Activated naive CD8-positive, alpha-beta T cell treated with anti-CD3 and anti-CD28 coated beads for 36 hours (primary cell): ENCODE measurements at regions not wholly inside any gene's neighbourhood (a gene's known extent, or its start where the extent isn't known, plus 50 kb on each side); places are given as distances from the start of the nearest gene placed in this dataset.

Experiments used
- DNase-seq: peaks from one replicate; pipeline ENCODE4 v3.0.0; 2021
- H3K27ac Mint-ChIP-seq: one replicate; pipeline ENCODE4 v1.8.0; 2022; ENCODE audit warnings: mild to moderate bottlenecking, moderate library complexity, mixed read lengths
- H3K27me3 Mint-ChIP-seq: one replicate; pipeline ENCODE4 v1.8.0; 2022; ENCODE audit warnings: mild to moderate bottlenecking, mixed read lengths
- H3K36me3 Mint-ChIP-seq: one replicate; pipeline ENCODE4 v1.8.0; 2021; ENCODE audit warnings: mild to moderate bottlenecking, mixed read lengths
- H3K4me1 Mint-ChIP-seq: one replicate; pipeline ENCODE4 v1.8.0; 2021; ENCODE audit warnings: mixed read lengths
- H3K4me3 Mint-ChIP-seq: one replicate; pipeline ENCODE4 v1.8.0; 2022; ENCODE audit warnings: mild to moderate bottlenecking, moderate library complexity, mixed read lengths
- H3K9me3 Mint-ChIP-seq: one replicate; pipeline ENCODE4 v1.8.0; 2022; ENCODE audit warnings: mixed read lengths

DNA sequence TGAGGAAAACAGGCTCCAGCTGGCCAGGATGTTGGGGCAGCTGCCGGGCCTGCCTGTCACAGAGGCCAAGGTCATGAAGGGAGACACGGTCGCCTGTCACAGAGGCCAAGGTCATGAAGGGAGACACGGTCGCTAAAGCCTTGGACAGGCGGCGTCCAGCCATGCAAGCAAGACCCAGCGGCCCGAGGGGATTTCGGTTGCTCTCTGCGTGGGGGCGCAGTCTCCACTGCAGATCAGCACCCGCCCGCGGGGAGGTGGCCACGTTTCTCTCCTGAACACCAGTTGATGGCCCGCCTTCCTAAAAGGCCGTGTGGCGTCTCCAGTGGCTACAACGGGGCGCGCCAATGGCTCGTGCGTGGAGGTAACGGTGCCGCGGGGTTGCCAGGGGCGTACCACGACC lies 67.0 kb upstream of the PCGF5 start:
- Mint-ChIP-seq H3K4me1 (peaks cover 4% of the 10 kb centered on the region), H3K9me3 (no peaks in the 10 kb centered on the region), H3K4me3 (no peak overlapping the region), H3K27ac (no peak overlapping the region), H3K27me3 (no peaks in the 10 kb centered on the region), H3K36me3 (no peaks in the 10 kb centered on the region)
- DNase-seq = no peak

DNA sequence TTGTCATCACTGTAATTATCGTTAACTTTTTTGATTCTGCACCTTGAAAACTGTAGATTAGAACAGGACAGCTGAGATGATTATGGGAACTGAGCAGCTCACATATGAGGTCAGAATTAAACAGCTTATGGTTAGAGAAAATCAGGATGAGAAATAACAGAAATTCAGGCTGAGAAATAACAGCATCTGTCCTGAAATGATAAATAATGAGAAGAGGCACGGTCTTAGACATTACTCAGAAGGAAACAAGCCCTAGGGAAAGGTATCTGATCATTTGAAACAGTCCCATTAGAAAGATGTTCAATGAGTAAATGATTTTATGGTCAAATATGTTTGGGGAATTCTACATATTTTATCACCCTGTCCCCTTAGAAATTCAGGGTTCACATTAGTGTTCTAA lies 65.6 kb upstream of the PCGF5 start:
- H3K9me3 Mint-ChIP-seq = no peaks in the 10 kb centered on the region
- no peak for DNase-seq
- H3K36me3 Mint-ChIP-seq = no peaks in the 10 kb centered on the region
- H3K27ac Mint-ChIP-seq = no peak overlapping the region
- no peaks in the 10 kb centered on the region for H3K27me3 Mint-ChIP-seq
- no peak overlapping the region for H3K4me3 Mint-ChIP-seq
- H3K4me1 Mint-ChIP-seq = peaks cover 11% of the 10 kb centered on the region

- no peaks in the 10 kb centered on the region for H3K9me3 Mint-ChIP-seq
Observed at GRCh38 chr10:91156196-91156595, 64.3 kb upstream of the PCGF5 start.

GRCh38 chr10:91159254-91159783 lies 61.1 kb upstream of the PCGF5 start:
- DNase-seq = no peak
- H3K27ac Mint-ChIP-seq = no peak overlapping the region
- H3K4me1 Mint-ChIP-seq = peaks cover 23% of the 10 kb centered on the region
- no peak overlapping the region for H3K4me3 Mint-ChIP-seq
- peaks cover 3% of the 10 kb centered on the region for H3K36me3 Mint-ChIP-seq
- no peaks in the 10 kb centered on the region for H3K9me3 Mint-ChIP-seq
- no peaks in the 10 kb centered on the region for H3K27me3 Mint-ChIP-seq

More at GRCh38 chr10:91156196-91156595, 64.3 kb upstream of the PCGF5 start:
- no peak overlapping the region for H3K27ac Mint-ChIP-seq
- no peak for DNase-seq
- H3K36me3 Mint-ChIP-seq = no peaks in the 10 kb centered on the region
- H3K4me1 Mint-ChIP-seq = peaks cover 11% of the 10 kb centered on the region
- no peak overlapping the region for H3K4me3 Mint-ChIP-seq
- no peaks in the 10 kb centered on the region for H3K27me3 Mint-ChIP-seq

- H3K9me3 Mint-ChIP-seq = no peaks in the 10 kb centered on the region
- DNase-seq = peak; percentile 15
- peak overlapping the region; percentile 87 for H3K27ac Mint-ChIP-seq
- no peaks in the 10 kb centered on the region for H3K27me3 Mint-ChIP-seq
- H3K4me3 Mint-ChIP-seq = peak overlapping the region; percentile 81
- peaks cover 36% of the 10 kb centered on the region for H3K4me1 Mint-ChIP-seq
- peaks cover 3% of the 10 kb centered on the region for H3K36me3 Mint-ChIP-seq
Observed at GRCh38 chr10:91162050-91162494, 58.4 kb upstream of the PCGF5 start.

DNA sequence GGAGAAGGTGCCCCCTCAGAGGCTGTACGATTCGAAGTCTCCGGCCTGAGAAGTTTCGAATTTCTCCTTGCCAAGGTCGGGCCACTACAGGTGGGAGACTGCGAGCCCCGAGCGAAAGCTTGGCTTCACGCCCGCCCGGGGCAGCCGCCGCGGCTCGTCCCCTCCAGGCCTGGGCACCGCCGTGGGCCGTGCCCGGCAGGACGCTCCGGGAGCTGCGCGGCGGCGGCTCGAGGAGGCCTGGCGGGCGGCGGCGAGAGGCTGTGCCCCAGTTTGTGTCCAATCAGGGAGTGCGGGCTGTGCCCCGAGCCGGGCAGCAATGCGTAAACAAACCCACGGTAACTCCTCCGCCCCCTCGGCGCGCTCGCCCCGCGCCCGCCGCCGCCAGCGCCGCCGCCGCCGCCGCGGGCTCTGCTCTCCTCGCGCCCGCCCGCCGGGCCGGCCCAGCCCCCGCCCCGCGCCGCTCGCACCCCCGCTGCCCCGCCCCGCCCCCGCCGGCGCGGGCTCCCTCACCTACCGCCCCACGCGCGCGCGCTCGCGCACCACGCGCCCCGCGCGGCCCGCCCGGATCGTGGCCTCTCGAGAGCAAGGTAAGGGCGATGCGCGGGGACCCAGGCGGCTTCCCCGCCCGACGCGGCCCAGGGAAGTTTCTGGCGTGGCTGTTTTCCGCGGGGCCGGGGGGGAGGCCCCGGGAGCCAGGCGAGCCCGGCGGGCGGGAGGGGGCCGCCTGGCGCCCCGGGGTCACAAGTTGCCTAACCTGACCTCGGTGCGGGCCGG lies 57.8 kb upstream of the PCGF5 start:
- H3K4me3 Mint-ChIP-seq = peak overlapping the region; percentile 81
- peak; percentile 73 for DNase-seq
- H3K27me3 Mint-ChIP-seq = no peaks in the 10 kb centered on the region
- peak overlapping the region; percentile 87 for H3K27ac Mint-ChIP-seq
- H3K4me1 Mint-ChIP-seq = peaks cover 40% of the 10 kb centered on the region
- H3K9me3 Mint-ChIP-seq = peaks cover 6% of the 10 kb centered on the region
- peaks cover 9% of the 10 kb centered on the region for H3K36me3 Mint-ChIP-seq

DNA sequence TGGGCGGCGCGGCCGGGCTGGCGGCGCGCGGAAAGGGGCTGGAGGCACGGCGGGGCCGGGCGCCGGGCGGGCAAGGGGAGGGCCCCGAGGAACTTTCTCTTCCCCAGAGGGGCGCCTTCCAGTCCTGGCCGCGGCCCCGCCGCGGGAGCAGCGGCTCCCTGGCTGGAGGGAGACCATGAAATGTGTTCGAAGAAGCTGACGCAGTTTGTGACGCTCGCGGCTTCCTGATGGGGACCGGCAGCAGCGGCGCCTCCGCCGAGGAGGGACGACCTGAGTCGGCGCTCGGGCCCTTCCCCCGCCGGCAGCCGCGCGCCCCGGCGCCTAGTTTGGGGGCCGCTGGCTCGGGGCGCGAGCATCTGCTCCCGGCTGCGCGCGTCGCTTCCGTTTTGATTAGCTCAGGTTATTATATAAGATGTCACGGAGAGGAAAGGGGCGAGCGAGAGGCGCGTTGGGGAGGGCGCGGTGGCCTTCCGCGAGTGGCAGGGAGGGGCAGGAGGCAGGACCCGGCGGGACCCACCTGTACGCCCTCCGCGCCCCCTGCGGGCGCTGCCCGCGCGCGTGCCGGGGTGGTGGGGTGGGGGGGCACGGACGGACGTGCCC lies 57.1 kb upstream of the PCGF5 start:
- Mint-ChIP-seq H3K9me3 (peaks cover 12% of the 10 kb centered on the region), H3K36me3 (peaks cover 16% of the 10 kb centered on the region), H3K4me1 (peaks cover 40% of the 10 kb centered on the region), H3K27me3 (no peaks in the 10 kb centered on the region), H3K4me3 (peak overlapping the region; percentile 84), H3K27ac (peak overlapping the region; percentile 92)
- DNase-seq = peak; percentile 81

DNA sequence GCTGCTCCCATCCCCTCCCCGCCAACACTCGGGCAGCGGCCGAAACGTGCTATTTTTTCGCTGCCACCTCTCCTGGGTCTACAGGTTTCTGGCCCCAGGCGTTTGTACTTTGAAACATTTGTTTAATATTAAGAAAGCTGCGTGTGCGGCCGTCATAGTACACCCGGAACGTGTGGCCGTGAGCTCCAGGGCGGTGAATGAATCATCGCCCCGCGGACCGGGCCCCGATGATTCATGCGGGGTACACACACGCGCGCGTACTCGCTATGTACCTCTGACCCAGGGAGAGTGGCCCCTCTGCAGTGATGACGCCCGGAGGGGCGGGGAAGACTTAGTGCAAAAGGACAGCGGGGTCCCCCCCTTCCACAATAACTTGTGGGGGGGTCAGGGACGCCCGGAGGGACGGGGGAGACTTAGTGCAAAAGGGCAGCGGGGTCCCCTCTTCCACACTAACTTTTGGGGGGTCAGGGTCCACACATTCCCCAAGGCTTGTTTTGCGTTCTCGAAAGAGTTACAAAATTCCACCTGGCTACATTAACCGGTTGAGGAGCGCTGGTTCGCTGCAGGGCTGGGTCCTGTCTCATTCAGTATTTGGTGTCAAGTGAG lies 56.5 kb upstream of the PCGF5 start:
- peak overlapping the region; percentile 92 for H3K27ac Mint-ChIP-seq
- DNase-seq = peak; percentile 83
- H3K27me3 Mint-ChIP-seq = no peaks in the 10 kb centered on the region
- H3K36me3 Mint-ChIP-seq = peaks cover 17% of the 10 kb centered on the region
- peaks cover 38% of the 10 kb centered on the region for H3K4me1 Mint-ChIP-seq
- H3K9me3 Mint-ChIP-seq = peaks cover 12% of the 10 kb centered on the region
- H3K4me3 Mint-ChIP-seq = peak overlapping the region; percentile 84

- H3K36me3 Mint-ChIP-seq = peaks cover 22% of the 10 kb centered on the region
- DNase-seq = no peak
- H3K9me3 Mint-ChIP-seq = peaks cover 16% of the 10 kb centered on the region
- H3K27me3 Mint-ChIP-seq = no peaks in the 10 kb centered on the region
- peaks cover 34% of the 10 kb centered on the region for H3K4me1 Mint-ChIP-seq
- H3K27ac Mint-ChIP-seq = peak overlapping the region; percentile 92
- peak overlapping the region; percentile 84 for H3K4me3 Mint-ChIP-seq
Observed at GRCh38 chr10:91164520-91165065, 55.9 kb upstream of the PCGF5 start.

DNA sequence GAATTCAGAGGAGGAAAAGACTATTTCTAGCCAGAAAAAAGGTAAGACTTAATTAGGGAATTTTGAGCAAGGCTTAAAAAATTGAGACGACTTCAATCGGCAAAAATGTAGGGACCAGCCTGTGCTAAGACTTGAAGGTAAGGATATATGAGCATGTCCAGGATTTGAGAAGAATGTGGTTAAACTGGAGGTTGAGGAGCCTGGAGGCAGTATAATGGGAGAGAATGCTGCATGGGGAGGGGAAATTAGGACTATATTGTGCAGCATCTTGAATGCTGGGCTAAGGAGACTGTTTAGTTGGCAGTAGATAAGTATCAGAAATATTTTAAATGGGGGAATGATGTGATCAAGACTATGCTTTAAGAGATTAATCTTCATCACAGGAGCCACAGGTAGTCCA lies 53.1 kb upstream of the PCGF5 start:
- DNase-seq = no peak
- peaks cover 35% of the 10 kb centered on the region for H3K4me1 Mint-ChIP-seq
- H3K4me3 Mint-ChIP-seq = no peak overlapping the region
- peaks cover 41% of the 10 kb centered on the region for H3K36me3 Mint-ChIP-seq
- no peaks in the 10 kb centered on the region for H3K27me3 Mint-ChIP-seq
- peaks cover 28% of the 10 kb centered on the region for H3K9me3 Mint-ChIP-seq
- H3K27ac Mint-ChIP-seq = no peak overlapping the region

- Mint-ChIP-seq H3K36me3 (peaks cover 60% of the 10 kb centered on the region), H3K27ac (no peak overlapping the region), H3K4me1 (peaks cover 26% of the 10 kb centered on the region), H3K27me3 (no peaks in the 10 kb centered on the region), H3K9me3 (peaks cover 31% of the 10 kb centered on the region), H3K4me3 (no peak overlapping the region)
- DNase-seq = no peak
Observed at GRCh38 chr10:91170418-91170817, 50.0 kb upstream of the PCGF5 start.
